Prostate gland (tissue), 2 donors: ENCODE measurements at regions not wholly inside any gene's neighbourhood (a gene's known extent, or its start where the extent isn't known, plus 50 kb on each side); places are given as distances from the start of the nearest gene placed in this dataset.
"Not testable (repeated sequence)": the region's sequence is repeated elsewhere in the genome, so short reads cannot be mapped to it uniquely, and the experiment has no call there.

Experiments
- DNase-seq: peaks from one replicate; pipeline ENCODE4 v3.0.0-alpha.2; 2019; ENCODE audit warnings: low spot score
- H3K27ac ChIP-seq, 2 donors: fragments of 200-600 bp; sonication (generic); 2 replicates each; pipeline ENCODE4 v1.5.1; 2017 to 2019
- H3K27me3 ChIP-seq: fragments of 200-600 bp; sonication (generic); replicated peaks from 2 replicates; pipeline ENCODE4 v1.5.1; 2019; ENCODE audit not compliant: insufficient read depth
- H3K36me3 ChIP-seq, 2 donors: fragments of 200-600 bp; sonication (generic); 1 replicate in 1 of 2; 2 replicates in 1 of 2; pipeline versions ENCODE4 v1.5.1 to v1.8.1; 2017 to 2019
- H3K4me1 ChIP-seq: fragments of 200-600 bp; sonication (generic); replicated peaks from 2 replicates; pipeline ENCODE4 v1.5.1; 2019
- H3K4me3 ChIP-seq, 2 donors: fragments of 200-600 bp; sonication (generic); 2 replicates each; pipeline ENCODE4 v1.5.1; 2017 to 2019
- H3K9me3 ChIP-seq: fragments of 200-600 bp; sonication (generic); 2 replicates; pipeline ENCODE4 v1.5.1; 2017
- CTCF ChIP-seq, 4 experiments: fragments of 200-600 bp in 2 of 4; fragments of 450-650 bp in 2 of 4; sonication (generic) in 2 of 4; IDR thresholded peaks; 1 replicate in 3 of 4; 2 replicates in 1 of 4; pipeline ENCODE4 v1.5.1; 2016 to 2019; ENCODE audit warnings: antibody characterized with exemption in 4 of 4, mild to moderate bottlenecking in 2 of 4, moderate library complexity in 2 of 4
- POLR2A ChIP-seq: fragments of 450-650 bp; IDR thresholded peaks from one replicate; pipeline ENCODE4 v1.6.1; 2016; ENCODE audit warnings: antibody characterized with exemption, mild to moderate bottlenecking
- POLR2AphosphoS5 ChIP-seq: sonication (generic); formaldehyde crosslinking; IDR thresholded peaks from one replicate; pipeline ENCODE4 v1.6.1; 2017; ENCODE audit warnings: antibody characterized with exemption
- WGBS: methylation state at CpG from one replicate; pipeline ENCODE4 v1.1.5; 2018; 5-methylcytosine and 5-hydroxymethylcytosine counted together
- intact Hi-C: fragments of 100-400 bp; cut with DNase I; formaldehyde crosslinking; loops from one replicate; pipeline ENCODE4 v1.14.2; 2022

DNA sequence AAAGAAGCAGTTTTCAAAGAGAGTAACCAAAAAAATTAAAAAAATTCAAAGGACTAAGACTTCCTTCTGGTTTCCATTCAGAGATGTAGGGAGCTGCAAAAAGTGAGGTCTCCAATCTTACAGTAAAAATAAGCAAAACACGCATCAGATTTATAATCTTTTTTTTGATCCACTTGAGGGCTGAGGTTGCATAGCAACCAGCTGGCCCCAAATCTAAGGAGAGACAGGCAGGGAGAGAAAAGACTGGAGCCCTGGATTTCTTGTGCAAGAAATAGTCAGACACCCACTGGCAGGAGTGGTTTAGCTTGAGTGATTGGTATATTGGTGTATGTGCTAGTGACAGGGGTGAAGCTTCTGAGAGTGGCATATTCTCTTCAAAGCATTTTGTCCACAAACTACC lies 135.9 kb upstream of the FUT9 start:
- no peak overlapping the region for H3K4me3 ChIP-seq
- H3K27ac ChIP-seq, result no peak overlapping the region
- no peaks in the 10 kb centered on the region for H3K27me3 ChIP-seq
- H3K36me3 ChIP-seq, result no peaks in the 10 kb centered on the region
- WGBS, result 32% methylated on average over 1 of the region's 1 CpG
- H3K9me3 ChIP-seq, result no peaks in the 10 kb centered on the region
- no peak for TF ChIP-seq POLR2A
- TF ChIP-seq CTCF (IDR thresholded peaks at IDR 0.05), result no peak
- TF ChIP-seq POLR2AphosphoS5, result no peak
- intact Hi-C loops, result no loop called here
- no peak for DNase-seq
- H3K4me1 ChIP-seq, result no peaks in the 10 kb centered on the region

DNA sequence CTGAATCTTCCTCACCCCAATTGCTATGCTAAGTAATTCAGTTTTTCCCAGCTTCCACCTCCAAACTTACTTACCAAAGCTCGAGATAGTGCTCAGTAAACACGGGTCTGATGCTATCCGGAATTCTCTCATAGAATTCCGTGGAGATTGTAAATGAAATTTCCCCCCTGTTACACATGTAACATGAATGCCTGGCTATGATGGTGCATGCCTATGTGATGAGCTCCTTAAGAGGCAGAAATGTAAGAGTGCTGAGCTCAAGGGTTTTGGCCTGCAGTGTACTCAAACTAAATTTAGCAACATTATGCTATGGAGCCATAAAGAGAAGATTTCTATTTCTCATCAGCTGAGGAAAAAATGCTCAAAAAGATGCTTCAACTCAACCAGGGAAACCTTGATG lies 133.4 kb upstream of the FUT9 start:
- Histone ChIP-seq H3K4me3 (no peak overlapping the region), H3K27me3 (no peaks in the 10 kb centered on the region), H3K27ac (no peak overlapping the region), H3K36me3 (no peaks in the 10 kb centered on the region), H3K4me1 (no peaks in the 10 kb centered on the region), H3K9me3 (no peaks in the 10 kb centered on the region)
- DNase-seq, result no peak
- TF ChIP-seq POLR2AphosphoS5 (no peak), CTCF (IDR thresholded peaks at IDR 0.05) (no peak), POLR2A (no peak)
- intact Hi-C loops, result no loop called here
- WGBS, result 82% methylated on average over 4 of the region's 4 CpGs

GRCh38 chr6:95888711-95889110 lies 127.1 kb upstream of the FUT9 start:
- H3K27ac ChIP-seq, H3K9me3 ChIP-seq, H3K27me3 ChIP-seq, H3K36me3 ChIP-seq, H3K4me1 ChIP-seq, DNase-seq, H3K4me3 ChIP-seq, intact Hi-C loops: not testable (repeated sequence)
- 69% methylated on average over 2 of the region's 2 CpGs for WGBS

DNA sequence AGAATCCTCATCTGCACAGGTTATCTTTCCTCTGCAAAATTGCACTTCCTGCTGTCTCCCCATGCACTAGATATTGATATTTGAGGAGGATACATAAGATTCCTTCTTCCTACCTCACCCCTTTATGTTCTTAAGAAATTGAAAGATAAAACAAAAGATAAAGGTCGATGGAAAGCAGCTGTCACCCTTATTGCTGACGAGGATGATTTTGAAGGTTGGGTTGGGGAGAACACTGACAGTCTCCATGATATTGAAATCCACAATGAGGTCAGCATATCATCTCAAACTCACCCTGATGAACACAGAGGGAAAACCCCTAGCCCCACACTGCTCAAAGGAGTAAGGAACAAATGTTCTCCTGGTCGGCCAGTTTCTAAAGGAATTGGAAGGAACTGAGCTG lies 110.6 kb upstream of the FUT9 start:
- TF ChIP-seq CTCF (IDR thresholded peaks at IDR 0.05), result no peak
- TF ChIP-seq POLR2A, result no peak
- no peak for TF ChIP-seq POLR2AphosphoS5
- 66% methylated on average over 3 of the region's 3 CpGs for WGBS
- Histone ChIP-seq H3K27ac (no peak overlapping the region), H3K36me3 (no peaks in the 10 kb centered on the region), H3K9me3 (no peaks in the 10 kb centered on the region), H3K4me1 (no peaks in the 10 kb centered on the region), H3K27me3 (no peaks in the 10 kb centered on the region), H3K4me3 (no peak overlapping the region)
- intact Hi-C loops, result no loop called here
- DNase-seq, result no peak

- Histone ChIP-seq H3K27ac (no peak overlapping the region), H3K4me1 (no peaks in the 10 kb centered on the region), H3K4me3 (no peak overlapping the region), H3K9me3 (no peaks in the 10 kb centered on the region), H3K36me3 (no peaks in the 10 kb centered on the region), H3K27me3 (no peaks in the 10 kb centered on the region)
- intact Hi-C loops, result no loop called here
- WGBS, result 24% methylated on average over 2 of the region's 2 CpGs
- DNase-seq, result no peak
- TF ChIP-seq POLR2A (no peak), POLR2AphosphoS5 (no peak), CTCF (IDR thresholded peaks at IDR 0.05) (no peak)
These were observed 98.7 kb upstream of the FUT9 start for GRCh38 chr6:95917034-95917433.
